H7 (cell line): ENCODE measurements at regions not wholly inside any gene's neighbourhood (a gene's known extent, or its start where the extent isn't known, plus 50 kb on each side); places are given as distances from the start of the nearest gene placed in this dataset.
"Not testable (repeated sequence)": the region's sequence is repeated elsewhere in the genome, so short reads cannot be mapped to it uniquely, and the experiment has no call there.

Experiments used
- DNase-seq: peaks from one replicate; pipeline ENCODE4 v3.0.0; 2012
- H3K27me3 ChIP-seq: 2 replicates; pipeline ENCODE4 v1.6.0; 2011; ENCODE audit warnings: mild to moderate bottlenecking, low read length; ENCODE audit not compliant: control insufficient read depth, insufficient read depth
- H3K36me3 ChIP-seq: replicated peaks from 2 replicates; pipeline ENCODE4 v1.5.1; 2011; ENCODE audit warnings: low read length; ENCODE audit not compliant: control insufficient read depth, insufficient read depth
- H3K4me3 ChIP-seq: 2 replicates; pipeline ENCODE4 v1.5.1; 2011; ENCODE audit warnings: low read depth, mild to moderate bottlenecking, control low read depth, low read length, moderate library complexity; ENCODE audit not compliant: insufficient read depth

DNA sequence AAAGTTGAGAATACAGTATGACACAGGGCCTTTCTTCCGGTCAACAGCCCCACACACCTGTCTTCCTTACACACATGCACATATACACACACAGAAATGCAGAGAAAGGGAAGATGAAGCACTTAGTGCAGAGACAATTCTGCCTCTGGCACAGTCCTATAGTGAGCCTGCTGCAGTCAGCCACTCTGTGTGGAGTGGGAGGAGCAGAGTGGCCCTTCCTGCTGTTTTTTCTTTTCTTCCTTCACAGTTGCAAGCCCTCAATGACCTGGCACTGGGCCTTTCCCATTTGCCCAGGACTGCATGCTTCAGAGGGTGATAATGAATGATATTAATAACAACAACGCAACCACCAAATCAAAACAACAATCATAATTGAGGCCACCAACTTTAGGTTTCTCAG lies 527.0 kb upstream of the B3GAT1 start:
- Histone ChIP-seq H3K27me3 (no peaks in the 10 kb centered on the region), H3K4me3 (no peak overlapping the region), H3K36me3 (no peaks in the 10 kb centered on the region)
- no peak for DNase-seq

DNA sequence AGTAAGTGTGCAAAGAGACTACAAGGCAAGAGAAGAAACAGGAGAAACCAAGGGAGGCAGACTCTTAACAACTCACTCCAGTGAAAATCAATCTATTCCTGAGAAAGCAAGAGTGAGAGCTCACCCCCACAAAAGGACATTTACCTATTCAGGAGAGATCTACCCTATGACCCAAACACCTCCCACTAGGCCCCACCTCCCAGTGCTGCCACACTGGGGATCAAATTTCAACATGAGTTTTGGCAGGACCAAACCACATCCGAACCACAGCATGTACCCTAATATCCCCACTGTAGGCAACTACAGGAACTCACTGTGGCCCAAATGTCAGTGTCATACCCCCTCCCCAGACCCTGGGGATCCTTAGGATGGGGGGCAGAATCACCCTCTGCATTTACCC lies 526.2 kb upstream of the B3GAT1 start:
- H3K4me3 ChIP-seq, result no peak overlapping the region
- DNase-seq, result no peak
- H3K36me3 ChIP-seq, result no peaks in the 10 kb centered on the region
- no peaks in the 10 kb centered on the region for H3K27me3 ChIP-seq

DNA sequence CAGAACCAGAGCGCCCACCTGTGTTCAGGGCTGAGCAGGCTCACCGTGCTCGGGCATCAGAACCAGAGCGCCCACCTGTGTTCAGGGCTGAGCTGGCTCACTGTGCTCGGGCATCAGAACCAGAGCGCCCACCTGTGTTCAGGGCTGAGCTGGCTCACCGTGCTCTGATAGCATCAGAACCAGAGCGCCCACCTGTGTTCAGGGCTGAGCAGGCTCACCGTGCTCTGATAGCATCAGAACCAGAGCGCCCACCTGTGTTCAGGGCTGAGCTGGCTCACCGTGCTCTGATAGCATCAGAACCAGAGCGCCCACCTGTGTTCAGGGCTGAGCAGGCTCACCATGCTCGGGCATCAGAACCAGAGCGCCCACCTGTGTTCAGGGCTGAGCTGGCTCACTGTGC lies 525.2 kb upstream of the B3GAT1 start:
- H3K27me3 ChIP-seq, H3K36me3 ChIP-seq, DNase-seq, H3K4me3 ChIP-seq: not testable (repeated sequence)

DNA sequence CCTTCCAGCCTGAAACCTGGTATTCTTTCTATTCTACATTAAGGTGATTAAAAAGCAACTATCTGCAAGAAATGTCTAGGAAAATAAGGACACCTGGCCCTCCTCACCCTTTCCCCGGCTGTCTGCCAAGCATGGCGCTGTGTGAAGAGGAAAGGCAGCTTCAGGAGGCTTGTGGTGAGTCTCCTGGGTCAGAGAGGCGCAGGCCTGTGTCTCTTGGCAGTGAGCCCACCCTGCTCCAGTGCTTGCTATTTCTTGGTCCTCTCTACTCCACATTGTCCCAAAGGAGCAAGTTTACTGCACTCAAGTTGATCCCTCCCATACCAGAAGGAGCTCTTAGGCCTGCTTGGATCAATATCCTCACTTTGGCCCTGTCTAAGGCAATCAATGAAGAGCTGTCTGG lies 520.7 kb upstream of the B3GAT1 start:
- Histone ChIP-seq H3K4me3 (no peak overlapping the region), H3K27me3 (no peaks in the 10 kb centered on the region), H3K36me3 (no peaks in the 10 kb centered on the region)
- DNase-seq, result no peak

DNA sequence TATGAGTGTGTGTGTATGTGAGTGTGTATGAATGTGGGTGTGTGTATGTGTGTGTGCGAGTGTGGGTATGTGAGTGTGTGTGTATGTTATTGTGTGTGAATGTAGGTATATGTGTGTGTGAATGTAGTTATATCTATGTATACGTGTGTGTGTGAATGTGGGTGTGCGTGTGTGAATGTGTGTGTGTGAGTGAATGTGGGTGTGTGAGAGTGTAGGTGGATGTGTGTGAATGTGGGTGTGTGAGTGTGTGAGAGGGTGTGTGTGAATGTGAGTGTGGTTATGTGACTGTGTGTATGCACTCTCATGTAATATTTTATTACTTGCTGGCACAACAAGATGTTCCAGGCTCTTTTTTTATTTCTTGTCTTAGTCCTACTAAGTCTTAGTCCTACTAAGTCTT lies 513.4 kb upstream of the B3GAT1 start:
- Histone ChIP-seq H3K36me3 (no peaks in the 10 kb centered on the region), H3K27me3 (no peaks in the 10 kb centered on the region), H3K4me3 (no peak overlapping the region)
- no peak for DNase-seq

DNA sequence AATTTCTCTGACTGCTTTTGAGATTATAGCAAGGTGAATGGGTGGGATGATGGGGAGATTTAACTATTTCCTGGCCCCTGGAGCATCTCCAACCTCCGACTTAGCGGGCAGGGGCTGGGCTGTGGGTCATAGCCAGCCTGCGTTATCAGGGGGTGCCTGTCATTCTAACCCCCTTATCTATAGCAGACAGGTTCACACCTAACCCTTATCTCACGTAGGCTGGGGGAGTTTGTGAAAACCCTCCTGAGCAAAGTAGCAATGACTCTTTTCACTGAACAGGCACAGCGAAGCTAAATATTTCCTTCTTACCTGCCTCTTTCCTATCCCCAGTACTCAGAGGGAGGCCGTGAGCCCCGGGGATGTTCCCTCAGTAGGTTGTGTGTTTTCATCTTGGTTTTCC lies 511.4 kb upstream of the B3GAT1 start:
- Histone ChIP-seq H3K4me3 (no peak overlapping the region), H3K36me3 (no peaks in the 10 kb centered on the region), H3K27me3 (no peaks in the 10 kb centered on the region)
- no peak for DNase-seq

DNA sequence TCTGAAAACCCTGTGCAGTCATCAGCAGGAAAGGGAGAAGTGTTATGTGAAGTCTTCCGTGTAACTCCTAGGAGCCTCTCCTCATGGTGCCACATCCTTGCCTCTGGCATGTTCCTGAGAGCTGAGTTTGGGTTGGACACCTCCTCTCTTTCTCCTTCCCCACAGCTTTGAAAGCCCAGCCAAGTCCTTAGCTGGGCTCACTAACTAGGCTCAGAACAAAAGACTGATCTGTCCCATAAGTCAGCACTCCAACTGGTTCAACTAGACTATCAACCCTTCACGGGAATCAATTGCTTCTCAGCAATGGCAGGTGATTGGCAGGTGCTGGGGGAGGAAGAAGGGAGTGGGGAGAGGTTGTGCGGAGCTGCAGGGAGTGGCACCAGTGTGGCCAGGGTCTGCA lies 509.9 kb upstream of the B3GAT1 start:
- DNase-seq, result no peak

DNA sequence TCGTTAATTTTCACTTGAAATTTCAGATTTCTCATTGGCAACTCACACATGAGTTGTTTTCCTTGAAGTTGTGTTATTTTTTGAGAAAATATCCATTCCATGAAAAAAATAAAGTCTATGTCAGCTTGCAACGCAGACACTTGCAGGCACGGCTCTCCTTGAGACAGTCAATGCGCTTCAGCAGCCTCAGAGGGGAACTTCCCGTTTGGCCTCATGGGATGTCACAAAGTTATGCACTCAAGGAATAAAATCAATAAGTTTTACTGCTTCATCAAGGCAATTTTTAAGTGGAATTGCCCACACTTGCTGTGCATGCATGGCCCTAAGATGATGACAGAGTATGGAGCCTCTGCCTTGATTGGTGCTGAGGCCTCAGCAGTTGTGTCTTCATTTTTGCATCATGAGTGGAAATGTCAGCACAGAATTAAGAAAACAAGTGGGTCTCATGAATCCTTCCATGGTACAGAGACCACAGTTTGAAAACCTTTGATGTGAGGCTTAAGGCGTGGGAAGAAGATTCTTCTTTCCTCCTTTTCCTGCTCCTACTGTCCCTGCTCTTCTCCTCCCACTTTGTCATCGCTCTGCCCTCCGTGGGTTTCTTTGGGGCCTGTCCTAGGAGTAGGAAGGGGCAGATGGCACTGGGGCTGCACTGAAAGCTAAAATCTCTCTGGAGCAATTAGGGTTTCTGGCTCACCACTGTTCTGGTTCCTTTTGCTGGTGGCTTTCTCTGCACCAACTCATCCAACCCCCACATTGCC lies 509.0 kb upstream of the B3GAT1 start:
- no peaks in the 10 kb centered on the region for H3K36me3 ChIP-seq
- no peak for DNase-seq
- H3K27me3 ChIP-seq, result no peaks in the 10 kb centered on the region
- no peak overlapping the region for H3K4me3 ChIP-seq

More for the DNA sequence above, 509.9 kb upstream of the B3GAT1 start:
- Histone ChIP-seq H3K36me3 (no peaks in the 10 kb centered on the region), H3K27me3 (no peaks in the 10 kb centered on the region), H3K4me3 (no peak overlapping the region)

DNA sequence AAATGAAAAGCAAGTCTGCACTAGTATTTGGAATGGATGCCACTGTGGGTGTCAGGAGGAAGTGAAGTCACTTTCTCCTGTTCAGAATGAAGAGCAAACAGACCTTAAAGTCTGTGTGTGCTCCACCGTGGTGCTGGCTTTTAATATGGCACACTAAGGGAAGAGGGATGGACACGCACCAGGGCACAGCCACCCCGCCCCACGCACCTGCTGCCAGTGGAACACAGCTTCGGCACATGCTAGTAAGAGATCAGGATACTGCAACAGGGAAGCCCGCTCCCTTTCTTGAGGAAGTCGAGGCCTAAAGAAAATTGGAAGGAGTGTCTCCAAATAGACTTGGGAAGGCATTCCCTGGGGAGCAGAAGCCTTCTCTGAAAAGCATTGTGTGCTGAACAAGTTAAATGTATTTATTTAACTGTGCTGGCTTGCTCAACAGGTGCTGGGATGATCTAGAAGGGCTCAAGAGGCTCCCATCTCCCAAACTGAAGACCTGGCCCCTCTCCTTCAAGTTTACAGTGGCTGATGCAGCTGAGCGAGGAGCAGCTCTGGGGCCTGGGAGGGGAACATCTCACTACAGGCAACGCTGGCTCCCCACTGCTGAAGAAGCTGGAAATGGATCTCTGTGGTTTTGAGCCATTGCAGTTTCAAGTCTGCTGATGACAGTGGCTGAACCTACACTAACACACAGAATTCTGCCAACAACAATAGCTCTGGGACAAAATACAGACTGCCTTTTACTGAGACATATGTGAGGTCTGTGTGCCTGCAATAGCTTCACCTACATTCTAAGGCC lies 504.6 kb upstream of the B3GAT1 start:
- Histone ChIP-seq H3K27me3 (no peaks in the 10 kb centered on the region; the same call in 1 of the 2 replicates), H3K36me3 (no peaks in the 10 kb centered on the region), H3K4me3 (no peak overlapping the region)
- DNase-seq, result no peak

DNA sequence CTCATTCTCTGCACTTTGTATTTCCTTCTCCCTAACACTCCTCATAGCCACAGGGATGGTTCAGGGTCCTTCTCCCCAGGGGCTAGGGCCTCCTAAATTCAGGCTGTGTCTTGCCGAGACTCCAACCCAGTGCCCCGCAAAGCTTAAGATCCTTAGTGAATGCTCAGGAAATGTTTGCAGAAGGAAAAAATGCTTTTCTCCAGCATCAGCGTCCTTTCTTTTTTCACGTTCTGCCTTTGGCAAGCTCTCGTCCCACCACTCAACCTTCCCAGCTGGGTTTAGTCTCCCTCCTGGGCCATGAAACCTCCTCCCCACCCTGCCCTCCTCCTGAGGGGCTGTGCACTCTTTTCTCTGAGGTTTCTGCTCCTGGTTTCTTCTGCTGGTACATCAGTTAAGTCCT lies 503.8 kb upstream of the B3GAT1 start:
- DNase-seq, result no peak

DNA sequence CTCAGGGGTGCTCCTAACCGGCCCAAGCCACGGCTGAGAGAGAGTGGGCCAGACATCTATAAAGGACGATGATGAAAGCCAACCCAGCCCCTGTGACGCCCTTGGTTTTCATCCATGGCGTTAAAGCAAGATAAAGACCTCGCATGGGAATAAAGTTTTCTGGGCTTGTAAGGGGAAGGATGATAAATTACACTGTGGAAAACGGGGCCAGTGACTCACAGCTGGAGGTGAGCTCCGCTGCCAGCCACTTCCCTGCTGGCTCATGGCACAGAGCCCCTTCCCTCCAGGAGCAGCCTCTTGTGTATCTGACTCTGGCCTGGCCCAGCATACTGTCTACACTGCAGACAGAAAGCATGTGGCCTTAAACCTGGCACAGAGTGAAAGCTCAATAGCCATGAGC lies 503.2 kb upstream of the B3GAT1 start:
- Histone ChIP-seq H3K4me3 (no peak overlapping the region), H3K36me3 (no peaks in the 10 kb centered on the region), H3K27me3 (no peaks in the 10 kb centered on the region; the same call in 1 of the 2 replicates)
- no peak for DNase-seq

More for the DNA sequence above, 503.8 kb upstream of the B3GAT1 start:
- no peak overlapping the region for H3K4me3 ChIP-seq
- H3K36me3 ChIP-seq, result no peaks in the 10 kb centered on the region
- H3K27me3 ChIP-seq, result no peaks in the 10 kb centered on the region; the same call in 1 of the 2 replicates

DNA sequence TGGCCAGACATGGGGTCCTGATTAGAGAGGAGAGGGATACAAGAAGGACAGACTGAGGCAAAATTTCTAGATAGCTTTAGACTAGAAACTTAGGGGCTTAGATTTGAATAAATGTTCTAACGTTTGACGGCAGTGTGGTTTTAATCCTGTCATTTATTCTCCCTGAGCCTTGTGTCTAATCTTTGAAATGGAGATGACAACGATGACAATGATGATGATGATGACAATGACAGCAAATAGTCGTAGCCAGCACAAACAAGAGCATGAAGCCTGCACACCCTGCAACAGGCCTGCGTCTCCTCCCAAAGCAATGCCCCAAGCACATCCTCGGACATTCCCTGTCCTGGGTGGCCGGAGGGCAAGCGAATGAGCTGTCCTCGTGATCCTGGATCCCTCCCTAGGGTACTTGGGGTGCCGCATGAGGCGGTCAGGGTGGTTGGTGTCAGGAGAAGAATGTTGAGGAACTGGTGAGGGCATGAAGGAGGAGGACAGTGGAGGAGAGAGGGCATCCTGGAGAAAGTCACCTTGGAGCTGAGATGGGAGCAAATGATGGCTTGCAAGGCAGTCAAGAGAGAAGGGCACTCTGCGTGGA lies 502.1 kb upstream of the B3GAT1 start:
- DNase-seq, result no peak
- Histone ChIP-seq H3K36me3 (no peaks in the 10 kb centered on the region), H3K4me3 (no peak overlapping the region), H3K27me3 (no peaks in the 10 kb centered on the region; the same call in 1 of the 2 replicates)

DNA sequence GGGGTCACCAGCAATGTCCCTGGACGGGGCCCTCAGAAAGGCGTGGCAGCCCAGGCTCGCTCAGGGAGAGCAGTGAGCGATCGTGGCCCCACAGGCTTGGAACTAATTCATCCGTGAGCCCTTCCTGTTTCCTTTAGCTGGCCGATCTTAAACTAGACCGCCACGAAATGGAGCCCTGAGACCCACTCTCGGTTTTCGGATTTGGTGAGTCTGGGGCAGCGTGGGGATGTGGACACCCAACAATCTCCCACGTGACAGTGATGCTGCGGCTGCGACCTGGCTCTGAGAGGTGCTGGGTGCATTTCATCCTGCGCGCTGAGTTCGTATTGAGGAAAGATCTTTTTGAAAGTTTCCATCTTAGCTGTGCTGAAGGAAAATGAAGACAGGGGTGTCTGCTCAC lies 501.3 kb upstream of the B3GAT1 start:
- no peak for DNase-seq
- no peak overlapping the region for H3K4me3 ChIP-seq
- H3K36me3 ChIP-seq, result no peaks in the 10 kb centered on the region
- H3K27me3 ChIP-seq, result no peaks in the 10 kb centered on the region; the same call in 1 of the 2 replicates

DNA sequence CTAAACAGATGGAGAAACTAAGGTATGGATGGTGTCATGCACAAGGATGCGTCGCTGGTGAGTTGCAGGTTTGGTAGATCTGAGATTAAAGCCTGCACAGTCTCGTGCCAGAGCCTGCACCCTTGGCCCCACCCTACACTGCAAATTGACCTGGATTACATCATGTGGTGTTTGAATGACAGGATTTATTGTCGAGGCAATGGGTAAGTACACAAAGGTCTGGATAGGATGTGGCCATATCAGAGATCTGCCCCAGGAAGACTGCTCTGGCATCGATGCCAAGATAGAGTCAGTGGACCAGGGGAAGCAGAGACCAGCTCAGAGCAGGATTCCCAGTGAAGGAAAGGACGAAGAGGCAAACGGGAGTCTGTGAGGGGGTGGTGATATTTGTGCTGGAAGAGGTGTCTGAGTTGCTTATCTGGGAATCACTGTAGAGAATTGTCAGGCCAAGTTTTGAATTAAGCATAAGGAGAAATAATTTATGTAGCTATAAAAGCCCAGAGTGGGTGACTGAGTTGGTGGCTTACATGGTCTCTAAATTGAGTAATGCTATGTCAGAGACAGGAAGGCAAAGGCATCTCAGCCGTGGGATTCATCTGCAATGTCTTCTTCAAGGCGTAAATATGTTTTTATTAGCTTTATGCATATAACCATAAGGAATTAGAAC lies 499.6 kb upstream of the B3GAT1 start:
- no peaks in the 10 kb centered on the region for H3K36me3 ChIP-seq
- no peaks in the 10 kb centered on the region; the same call in 1 of the 2 replicates for H3K27me3 ChIP-seq
- no peak overlapping the region for H3K4me3 ChIP-seq
- DNase-seq, result no peak
